ENCODE measurements at regions not wholly inside any gene's neighbourhood (a gene's known extent, or its start where the extent isn't known, plus 50 kb on each side); places are given as distances from the start of the nearest gene placed in this dataset.
"Not testable (repeated sequence)": the region's sequence is repeated elsewhere in the genome, so short reads cannot be mapped to it uniquely, and the experiment has no call there.

GRCh38 chr16:59341368-59341767 lies 607.3 kb upstream of the GOT2 start:
- no peak for TF ChIP-seq CTCF (IDR thresholded peaks at IDR 0.05; ENCODE audit: borderline replicate concordance, insufficient read depth, low read depth, low read length)

GRCh38 chr16:59339871-59340270 lies 605.8 kb upstream of the GOT2 start:
- no peak overlapping the region for H3K4me3 ChIP-seq (ENCODE audit: low read depth, low read length)
- no peak for TF ChIP-seq CTCF (IDR thresholded peaks at IDR 0.05; ENCODE audit: borderline replicate concordance, insufficient read depth, low read depth, low read length)

More at GRCh38 chr16:59341368-59341767, 607.3 kb upstream of the GOT2 start:
- no peak overlapping the region for H3K4me3 ChIP-seq (ENCODE audit: low read depth, low read length)

GRCh38 chr16:59336136-59336695 lies 602.1 kb upstream of the GOT2 start:
- no peak overlapping the region for H3K4me3 ChIP-seq (ENCODE audit: low read depth, low read length)
- no peak for TF ChIP-seq CTCF (IDR thresholded peaks at IDR 0.05; ENCODE audit: borderline replicate concordance, insufficient read depth, low read depth, low read length)

- H3K4me3 ChIP-seq (ENCODE audit: low read depth, low read length) = not testable (repeated sequence)
Measured at GRCh38 chr16:59331708-59332107, 597.6 kb upstream of the GOT2 start.

GRCh38 chr16:59330019-59330670 lies 596.0 kb upstream of the GOT2 start:
- no peak overlapping the region for H3K4me3 ChIP-seq (ENCODE audit: low read depth, low read length)
- no peak for TF ChIP-seq CTCF (IDR thresholded peaks at IDR 0.05; ENCODE audit: borderline replicate concordance, insufficient read depth, low read depth, low read length)

GRCh38 chr16:59328961-59329360 lies 594.8 kb upstream of the GOT2 start:
- H3K4me3 ChIP-seq (ENCODE audit: low read depth, low read length) = no peak overlapping the region
- TF ChIP-seq CTCF (IDR thresholded peaks at IDR 0.05; ENCODE audit: borderline replicate concordance, insufficient read depth, low read depth, low read length) = no peak

- no peak for TF ChIP-seq CTCF (IDR thresholded peaks at IDR 0.05; ENCODE audit: borderline replicate concordance, insufficient read depth, low read depth, low read length)
Measured at GRCh38 chr16:59327894-59328293, 593.8 kb upstream of the GOT2 start.

More at GRCh38 chr16:59327894-59328293, 593.8 kb upstream of the GOT2 start:
- H3K4me3 ChIP-seq (ENCODE audit: low read depth, low read length) = no peak overlapping the region
